Activated naive CD8-positive, alpha-beta T cell treated with anti-CD3 and anti-CD28 coated beads, Interleukin-2, amount 10 ng/mL, durations not matched to agents 7 days and 5 days (primary cell): ENCODE measurements at regions not wholly inside any gene's neighbourhood (a gene's known extent, or its start where the extent isn't known, plus 50 kb on each side); places are given as distances from the start of the nearest gene placed in this dataset.

Experiments
- ATAC-seq: fragments of 150-1000 bp; cut with Tn5 transposase; one replicate; pipeline ENCODE4 v1.10.0; 2021; ENCODE audit warnings: low read depth, moderate library complexity
- POLR2A ChIA-PET: fragments of 350-600 bp; sonication (Branson Sonifier 250); formaldehyde crosslinking; loops from one replicate; lab custom pipeline; 2021; ENCODE audit warnings: antibody characterized with exemption; lab: Charles Lee
- DNase-seq: peaks from one replicate; pipeline ENCODE4 v3.0.0; 2021
- H3K27ac Mint-ChIP-seq: one replicate; pipeline ENCODE4 v1.8.0; 2022; ENCODE audit warnings: mild to moderate bottlenecking, mixed read lengths
- H3K27me3 Mint-ChIP-seq: one replicate; pipeline ENCODE4 v1.8.0; 2022; ENCODE audit warnings: mild to moderate bottlenecking, moderate library complexity, mixed read lengths
- H3K36me3 Mint-ChIP-seq: one replicate; pipeline ENCODE4 v1.8.0; 2021; ENCODE audit warnings: mild to moderate bottlenecking, mixed read lengths
- H3K4me1 Mint-ChIP-seq: one replicate; pipeline ENCODE4 v1.8.0; 2021; ENCODE audit warnings: mixed read lengths
- H3K4me3 Mint-ChIP-seq: one replicate; pipeline ENCODE4 v1.8.0; 2022; ENCODE audit warnings: mild to moderate bottlenecking, moderate library complexity, mixed read lengths
- H3K9me3 Mint-ChIP-seq: one replicate; pipeline ENCODE4 v1.8.0; 2021; ENCODE audit warnings: mixed read lengths

GRCh38 chr2:62307469-62308389 is 111.8 kb downstream of the B3GNT2 start:
- H3K36me3 Mint-ChIP-seq, result no peaks in the 10 kb centered on the region
- DNase-seq, result no peak
- no peak for ATAC-seq
- H3K4me3 Mint-ChIP-seq, result peak overlapping the region; percentile 63
- H3K27ac Mint-ChIP-seq, result peak overlapping the region; percentile 80
- H3K9me3 Mint-ChIP-seq, result no peaks in the 10 kb centered on the region
- POLR2A ChIA-PET, result interaction anchor here (0.7 to 3.1 kb wide), 2 partner anchors 110 to 112 kb away, joined by 3 to 10 read pairs; partner anchors contain the start of gene B3GNT2
- peaks cover 85% of the 10 kb centered on the region for H3K4me1 Mint-ChIP-seq
- H3K27me3 Mint-ChIP-seq, result no peaks in the 10 kb centered on the region

DNA sequence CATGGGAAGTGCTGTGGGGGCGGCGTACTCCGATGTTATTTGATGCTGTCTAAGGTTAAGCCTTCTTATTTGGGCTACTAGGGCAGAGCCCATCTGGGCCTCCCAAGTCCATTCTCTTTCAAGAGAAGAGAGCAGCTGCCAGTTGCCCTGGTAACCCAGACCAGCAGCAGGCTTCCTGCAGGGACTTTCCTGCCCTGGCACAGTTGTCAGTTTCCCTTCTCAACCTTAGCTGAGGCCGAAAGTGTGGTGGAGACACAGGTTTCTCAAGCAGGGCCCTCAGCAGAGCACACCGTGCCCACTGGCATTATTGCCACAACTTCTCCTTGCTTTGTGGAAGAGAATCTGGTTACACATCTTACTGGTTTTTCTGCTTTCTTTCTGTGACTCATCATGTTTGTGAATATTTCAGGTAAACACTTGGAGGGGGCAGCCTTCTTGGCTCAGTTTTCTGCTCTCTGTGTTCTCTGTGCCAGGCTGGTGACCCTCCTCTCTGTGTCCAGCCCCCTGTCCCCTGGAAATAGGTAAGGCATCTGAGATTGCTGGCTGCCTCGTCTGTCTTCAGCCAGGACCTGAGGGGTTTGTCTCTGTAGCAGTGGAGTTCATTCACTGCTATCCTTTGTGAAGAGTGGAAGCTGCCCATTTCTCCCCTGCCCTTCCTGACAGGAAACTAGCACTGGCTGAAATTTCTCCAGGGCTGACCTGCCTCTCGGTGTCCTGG is 111.0 kb downstream of the B3GNT2 start:
- DNase-seq, result peak; percentile 49
- POLR2A ChIA-PET, result interaction anchor here (0.7 to 1.8 kb wide), 2 partner anchors 110 to 111 kb away, joined by 3 to 8 read pairs; partner anchors contain the start of gene B3GNT2
- Mint-ChIP-seq H3K4me3 (peak overlapping the region; percentile 63), H3K4me1 (peaks cover 90% of the 10 kb centered on the region), H3K27me3 (no peaks in the 10 kb centered on the region), H3K27ac (peak overlapping the region; percentile 80), H3K9me3 (no peaks in the 10 kb centered on the region), H3K36me3 (no peaks in the 10 kb centered on the region)
- peak; percentile 17 for ATAC-seq

GRCh38 chr2:62305421-62306176 is 109.7 kb downstream of the B3GNT2 start:
- Mint-ChIP-seq H3K27ac (peak overlapping the region; percentile 99), H3K4me1 (peaks cover 85% of the 10 kb centered on the region)
- POLR2A ChIA-PET, result interaction anchor here (1.4 to 1.9 kb wide), 3 partner anchors 8 to 110 kb away, joined by 6 to 10 read pairs (median 8); partner anchors contain the start of gene B3GNT2

GRCh38 chr2:62304429-62305417 is 108.8 kb downstream of the B3GNT2 start:
- POLR2A ChIA-PET, result interaction anchor here (1.4 to 1.9 kb wide), 4 partner anchors 9 to 109 kb away, joined by 4 to 10 read pairs (median 7); partner anchors contain the start of gene B3GNT2
- Mint-ChIP-seq H3K9me3 (no peaks in the 10 kb centered on the region), H3K36me3 (no peaks in the 10 kb centered on the region), H3K4me1 (peaks cover 78% of the 10 kb centered on the region), H3K27me3 (no peaks in the 10 kb centered on the region), H3K4me3 (peak overlapping the region; percentile 80), H3K27ac (peak overlapping the region; percentile 99)
- ATAC-seq (peak; percentile 60), DNase-seq (peak; percentile 63)

More at GRCh38 chr2:62305421-62306176, 109.7 kb downstream of the B3GNT2 start:
- DNase-seq (peak; percentile 55), ATAC-seq (peak; percentile 14)
- Mint-ChIP-seq H3K9me3 (no peaks in the 10 kb centered on the region), H3K4me3 (peak overlapping the region; percentile 80), H3K36me3 (no peaks in the 10 kb centered on the region), H3K27me3 (no peaks in the 10 kb centered on the region)

DNA sequence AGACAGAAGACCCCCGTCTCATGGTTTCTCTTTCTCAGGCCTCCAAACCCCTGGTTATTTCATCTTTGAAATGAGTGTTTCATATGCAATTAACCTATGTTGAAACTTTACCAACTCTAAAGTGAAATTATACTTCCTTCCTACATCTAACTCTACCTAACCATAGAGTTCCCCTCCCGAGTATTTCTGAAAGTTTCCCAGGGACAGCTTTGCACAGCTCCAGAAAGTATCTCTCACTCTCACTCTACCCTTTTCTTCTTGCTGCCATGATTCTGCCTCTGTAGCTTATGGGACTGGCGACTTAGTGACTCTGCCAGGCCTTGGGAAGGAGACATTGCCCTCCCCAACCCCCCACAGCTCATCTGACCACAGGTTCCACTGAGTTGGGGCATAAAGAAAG is 107.9 kb downstream of the B3GNT2 start:
- Mint-ChIP-seq H3K27me3 (no peaks in the 10 kb centered on the region), H3K4me1 (peaks cover 72% of the 10 kb centered on the region), H3K4me3 (peak overlapping the region; percentile 80), H3K9me3 (no peaks in the 10 kb centered on the region), H3K36me3 (no peaks in the 10 kb centered on the region), H3K27ac (peak overlapping the region; percentile 99)
- no peak for DNase-seq
- ATAC-seq, result no peak
- POLR2A ChIA-PET, result interaction anchor here (0.8 to 2.7 kb wide), 3 partner anchors 10 to 108 kb away, joined by 4 to 19 read pairs (median 4); partner anchors contain the start of gene B3GNT2

DNA sequence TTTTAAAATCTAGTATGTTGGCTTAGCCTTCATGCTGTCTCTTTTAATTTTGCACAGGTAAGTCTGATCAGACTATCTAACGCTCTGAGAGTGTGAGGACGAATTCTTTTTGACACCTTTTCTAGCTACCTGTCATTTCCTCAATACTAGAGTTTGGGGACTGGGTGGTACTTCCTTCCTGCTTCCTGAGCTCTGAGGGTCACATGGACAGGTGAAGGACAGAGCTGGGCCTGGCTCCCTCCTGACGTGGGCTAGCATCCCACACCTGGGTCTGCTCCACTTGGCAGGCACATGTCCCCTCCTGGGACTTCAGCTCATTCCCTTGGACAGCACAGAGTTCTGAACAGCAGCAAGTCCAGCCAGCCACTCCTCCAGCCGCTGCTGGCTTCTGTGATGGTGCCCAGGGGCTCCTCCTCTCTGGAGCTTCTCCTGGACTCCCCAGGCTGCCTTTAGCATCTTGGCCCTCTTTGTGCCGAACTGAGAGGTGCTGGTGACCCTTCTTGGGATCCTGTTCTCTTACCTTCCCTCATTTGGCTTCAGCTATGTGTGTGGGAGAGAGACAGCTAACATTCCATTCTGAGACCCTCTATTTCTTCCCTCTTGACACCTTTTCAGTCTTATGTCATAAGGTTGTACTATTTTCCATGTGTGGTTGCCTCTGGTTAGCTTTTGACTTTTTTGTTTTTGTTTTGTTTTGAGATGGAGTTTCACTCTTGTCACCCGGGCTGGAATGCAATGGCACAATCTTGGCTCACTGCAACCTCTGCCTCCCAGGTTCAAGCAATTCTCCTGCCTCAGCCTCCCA is 106.9 kb downstream of the B3GNT2 start:
- Mint-ChIP-seq H3K36me3 (no peaks in the 10 kb centered on the region), H3K4me3 (peak overlapping the region; percentile 80), H3K27me3 (no peaks in the 10 kb centered on the region), H3K27ac (peak overlapping the region; percentile 99), H3K4me1 (peaks cover 63% of the 10 kb centered on the region), H3K9me3 (no peaks in the 10 kb centered on the region)
- POLR2A ChIA-PET, result interaction anchor here (0.7 to 2.7 kb wide), 6 partner anchors 11 to 107 kb away, joined by 3 to 19 read pairs (median 4); partner anchors contain the start of gene B3GNT2
- ATAC-seq (no peak), DNase-seq (peak; percentile 42)

DNA sequence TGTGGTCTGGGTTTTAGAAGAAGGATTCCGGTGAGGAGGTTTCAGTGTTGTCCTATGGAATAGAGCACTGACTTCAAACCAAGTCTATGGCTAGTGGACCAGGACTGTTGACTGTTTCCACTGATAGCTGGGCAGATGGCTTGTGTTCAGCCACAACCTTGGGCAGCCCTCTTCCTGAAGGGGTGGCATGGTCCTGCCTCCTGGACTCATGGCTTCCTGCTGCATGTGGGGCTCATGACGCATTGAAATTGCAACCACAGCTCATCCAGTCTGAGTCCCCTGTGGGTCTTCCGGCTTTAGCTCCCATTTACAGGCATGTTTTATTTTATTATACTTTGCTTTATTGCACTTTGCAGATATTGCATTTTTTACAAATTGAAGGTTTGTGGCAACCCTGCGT is 105.0 kb downstream of the B3GNT2 start:
- Mint-ChIP-seq H3K9me3 (no peaks in the 10 kb centered on the region), H3K27ac (no peak overlapping the region), H3K36me3 (no peaks in the 10 kb centered on the region), H3K27me3 (peaks cover 2% of the 10 kb centered on the region), H3K4me3 (no peak overlapping the region), H3K4me1 (peaks cover 46% of the 10 kb centered on the region)
- ATAC-seq (no peak), DNase-seq (no peak)
- POLR2A ChIA-PET, result interaction anchor here (0.8 kb wide), 1 partner anchor 10 kb away, joined by 3 read pairs; no protein-coding TSS in a partner anchor

- H3K9me3 Mint-ChIP-seq, result no peaks in the 10 kb centered on the region
- ATAC-seq (no peak), DNase-seq (no peak)
- H3K27me3 Mint-ChIP-seq, result peaks cover 2% of the 10 kb centered on the region
- H3K36me3 Mint-ChIP-seq, result no peaks in the 10 kb centered on the region
- no peak overlapping the region for H3K27ac Mint-ChIP-seq
- peaks cover 13% of the 10 kb centered on the region for H3K4me1 Mint-ChIP-seq
- POLR2A ChIA-PET, result no interaction called here
- H3K4me3 Mint-ChIP-seq, result no peak overlapping the region
Measured at GRCh38 chr2:62297624-62298010, 101.7 kb downstream of the B3GNT2 start.

DNA sequence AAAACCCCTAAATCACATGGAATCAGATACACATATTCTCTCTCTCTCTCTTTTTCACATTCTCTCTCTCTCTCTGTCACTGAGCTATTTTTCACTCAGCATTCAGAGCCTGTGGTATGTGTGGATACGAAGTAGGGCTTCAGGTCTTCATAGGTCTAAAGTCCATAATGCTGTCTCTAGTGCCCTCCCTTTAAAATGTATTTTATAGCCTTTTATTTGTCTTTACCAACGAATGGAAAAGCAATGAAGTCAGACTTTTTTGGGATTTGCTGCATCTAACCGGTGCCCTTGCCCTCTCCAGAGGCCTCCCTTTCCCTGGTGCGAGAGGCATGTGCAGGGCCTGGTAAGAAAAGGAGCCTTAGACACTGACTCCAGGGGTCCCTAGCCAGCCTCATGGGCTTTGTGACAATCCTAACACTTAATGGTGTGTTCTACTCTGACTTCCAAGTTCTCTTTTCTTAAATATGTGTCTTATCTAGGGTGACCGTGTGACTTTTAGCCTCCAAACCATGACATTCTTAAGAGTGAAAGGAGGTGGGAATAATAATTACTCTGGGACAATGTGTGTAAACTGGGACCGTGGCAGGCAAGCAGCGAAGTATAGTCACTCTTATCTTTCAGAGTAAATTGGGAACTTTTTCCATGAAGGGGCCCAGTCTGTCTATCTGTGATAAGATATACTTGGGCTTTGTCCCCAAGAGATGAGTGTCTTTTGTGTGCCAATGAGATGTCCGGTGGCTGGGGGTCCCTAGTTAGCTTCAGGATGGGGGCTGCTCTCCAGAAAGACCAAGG is 101.1 kb downstream of the B3GNT2 start:
- Mint-ChIP-seq H3K4me1 (peaks cover 8% of the 10 kb centered on the region), H3K36me3 (no peaks in the 10 kb centered on the region), H3K4me3 (no peak overlapping the region), H3K27me3 (peaks cover 2% of the 10 kb centered on the region), H3K27ac (no peak overlapping the region), H3K9me3 (no peaks in the 10 kb centered on the region)
- POLR2A ChIA-PET, result no interaction called here
- DNase-seq, result no peak
- no peak for ATAC-seq

DNA sequence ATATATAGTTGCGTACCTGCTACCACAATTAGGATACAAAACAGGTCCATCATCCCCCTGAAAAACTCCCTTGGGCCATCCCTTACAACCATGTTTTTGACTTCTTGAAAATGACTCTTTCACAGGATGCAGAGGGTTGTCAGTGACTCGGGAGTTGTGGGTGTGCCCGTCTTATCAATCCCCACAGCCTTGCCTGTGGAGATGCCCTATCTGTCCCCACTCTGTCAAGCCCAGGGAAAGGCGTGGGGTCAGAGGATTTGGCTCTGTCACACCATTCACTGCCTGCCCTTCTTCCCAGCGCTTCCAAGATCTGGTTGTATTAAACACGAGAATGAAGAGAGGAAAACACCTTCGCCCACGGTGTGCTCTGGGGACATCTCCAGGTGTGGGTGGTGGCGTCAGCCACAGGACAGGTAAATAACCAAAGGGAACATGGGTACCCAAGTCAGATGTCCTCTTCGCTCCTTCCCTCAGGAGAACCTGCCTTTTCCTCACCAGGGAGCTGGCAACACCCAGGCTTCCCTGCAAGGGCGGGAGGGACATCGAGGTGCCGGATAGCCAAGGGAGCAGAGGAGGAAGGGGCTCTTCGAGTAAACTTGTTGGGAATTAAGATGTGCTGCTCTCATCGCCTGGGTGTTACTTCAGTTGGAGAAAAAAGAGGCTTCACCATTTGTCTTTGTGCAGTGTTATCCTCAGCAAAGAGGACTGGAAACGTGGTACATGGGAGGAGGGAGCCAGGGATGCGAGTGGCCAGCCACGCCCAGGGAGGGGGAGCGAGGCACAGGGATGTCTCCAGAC is 100.3 kb downstream of the B3GNT2 start:
- Mint-ChIP-seq H3K9me3 (no peaks in the 10 kb centered on the region), H3K4me3 (no peak overlapping the region), H3K4me1 (peaks cover 10% of the 10 kb centered on the region), H3K27me3 (peaks cover 2% of the 10 kb centered on the region), H3K36me3 (no peaks in the 10 kb centered on the region), H3K27ac (no peak overlapping the region)
- POLR2A ChIA-PET, result no interaction called here
- ATAC-seq (no peak), DNase-seq (no peak)
